ENCODE measurements at regions not wholly inside any gene's neighbourhood (a gene's known extent, or its start where the extent isn't known, plus 50 kb on each side); places are given as distances from the start of the nearest gene placed in this dataset.

- TF ChIP-seq SMARCE1 (IDR thresholded peaks at IDR 0.05), result no peak
- no peak for TF ChIP-seq NFRKB (IDR thresholded peaks at IDR 0.05; ENCODE audit: low read depth)
- no peak for TF ChIP-seq CHD4 (IDR thresholded peaks at IDR 0.05; ENCODE audit: insufficient read depth, insufficient replicate concordance, low read depth, low read length, poor library complexity, severe bottlenecking)
- no peak for TF ChIP-seq RAD21 (CRISPR knock-in tag; conservative IDR thresholded peaks at IDR 0.05 in 1 of 2, IDR thresholded peaks at IDR 0.05 in 1 of 2)
- TF ChIP-seq SIX5 (IDR thresholded peaks at IDR 0.05; ENCODE audit: borderline replicate concordance in 1 of 2, insufficient read depth in 1 of 2, low read depth in 1 of 2, low read length in 2 of 2), result no peak
- TF ChIP-seq GABPA (tag; conservative IDR thresholded peaks at IDR 0.05; ENCODE audit: low read depth), result no peak
- no peak for TF ChIP-seq L3MBTL2 (IDR thresholded peaks at IDR 0.05)
Measured at GRCh38 chrX:20952180-20952579, 422.0 kb upstream of the CNKSR2 start.

Data from K562 (cell line).